ENCODE measurements at regions not wholly inside any gene's neighbourhood (a gene's known extent, or its start where the extent isn't known, plus 50 kb on each side); places are given as distances from the start of the nearest gene placed in this dataset.
A peak's percentile ranks its signal among the peaks of the same experiment; 100 is the strongest.
"Not testable (repeated sequence)": the region's sequence is repeated elsewhere in the genome, so short reads cannot be mapped to it uniquely, and the experiment has no call there.

- no peak for DNase-seq
Observed at GRCh38 chr1:29800120-29800519, 563.8 kb downstream of the PTPRU start.

DNA sequence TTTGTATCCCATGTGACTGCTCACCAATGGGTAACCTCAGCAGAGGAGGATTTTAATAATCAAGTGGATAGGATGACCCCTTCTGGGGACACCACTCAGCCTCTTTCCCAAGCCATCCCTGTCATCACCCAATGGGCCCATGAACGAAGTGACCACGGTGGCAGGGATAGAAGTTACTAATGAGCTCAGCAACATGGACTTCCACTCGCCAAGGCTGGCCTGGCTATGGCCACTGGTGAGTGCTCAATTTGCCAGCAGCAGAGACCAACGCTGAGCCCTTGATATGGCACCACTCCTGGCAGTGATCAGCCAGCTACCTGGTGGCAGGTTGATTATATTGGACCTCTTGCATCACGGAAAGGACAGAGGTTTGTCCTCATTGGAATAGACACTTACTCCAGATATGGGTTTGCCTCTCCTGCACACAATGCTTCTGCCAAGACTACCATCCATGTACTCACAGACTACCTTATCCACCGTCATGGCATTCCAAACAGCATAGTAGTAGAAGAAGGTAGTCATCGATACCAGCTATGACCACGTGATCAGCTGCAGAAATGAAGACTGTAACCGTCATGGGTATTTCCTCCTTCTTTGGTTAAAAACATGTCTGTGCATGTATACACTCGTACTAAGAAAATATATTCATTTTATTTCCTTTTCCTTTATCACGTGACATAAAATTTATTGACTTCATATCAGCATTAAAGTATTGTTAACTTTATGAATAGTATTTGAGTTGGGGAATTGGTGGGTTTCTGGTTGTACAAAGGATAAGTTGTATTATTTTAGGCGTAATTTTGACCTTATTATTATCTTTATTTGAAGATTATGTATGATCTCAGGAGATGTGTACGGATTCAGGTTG, 562.6 kb downstream of the PTPRU start:
- DNase-seq, result no peak

DNA sequence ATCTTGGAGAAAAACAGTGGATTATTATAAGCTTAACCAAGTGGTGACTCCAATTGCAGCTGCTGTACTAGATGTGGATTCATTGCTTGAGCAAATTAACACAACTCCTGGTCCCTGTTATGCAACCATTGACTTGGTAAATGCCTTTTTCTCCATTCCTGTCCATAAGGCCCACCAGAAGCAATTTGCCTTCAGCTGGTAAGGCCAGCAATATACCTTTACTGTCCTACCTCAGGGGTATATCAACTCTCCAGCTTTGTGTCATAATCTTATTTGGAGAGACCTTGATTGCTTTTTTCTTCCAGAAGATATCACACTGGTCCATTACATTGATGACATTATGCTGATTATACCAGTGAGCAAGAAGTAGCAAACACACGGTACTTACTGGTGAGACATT, 560.8 kb downstream of the PTPRU start:
- not testable (repeated sequence) for DNase-seq

GRCh38 chr1:29795965-29796364, 559.6 kb downstream of the PTPRU start:
- DNase-seq, result not testable (repeated sequence)

GRCh38 chr1:29793653-29794348, 557.5 kb downstream of the PTPRU start:
- no peak for DNase-seq

- peak; percentile 92 for DNase-seq
Observed at GRCh38 chr1:29793101-29793546, 556.8 kb downstream of the PTPRU start.

- DNase-seq, result no peak
Observed at GRCh38 chr1:29789910-29790247, 553.6 kb downstream of the PTPRU start.

DNA sequence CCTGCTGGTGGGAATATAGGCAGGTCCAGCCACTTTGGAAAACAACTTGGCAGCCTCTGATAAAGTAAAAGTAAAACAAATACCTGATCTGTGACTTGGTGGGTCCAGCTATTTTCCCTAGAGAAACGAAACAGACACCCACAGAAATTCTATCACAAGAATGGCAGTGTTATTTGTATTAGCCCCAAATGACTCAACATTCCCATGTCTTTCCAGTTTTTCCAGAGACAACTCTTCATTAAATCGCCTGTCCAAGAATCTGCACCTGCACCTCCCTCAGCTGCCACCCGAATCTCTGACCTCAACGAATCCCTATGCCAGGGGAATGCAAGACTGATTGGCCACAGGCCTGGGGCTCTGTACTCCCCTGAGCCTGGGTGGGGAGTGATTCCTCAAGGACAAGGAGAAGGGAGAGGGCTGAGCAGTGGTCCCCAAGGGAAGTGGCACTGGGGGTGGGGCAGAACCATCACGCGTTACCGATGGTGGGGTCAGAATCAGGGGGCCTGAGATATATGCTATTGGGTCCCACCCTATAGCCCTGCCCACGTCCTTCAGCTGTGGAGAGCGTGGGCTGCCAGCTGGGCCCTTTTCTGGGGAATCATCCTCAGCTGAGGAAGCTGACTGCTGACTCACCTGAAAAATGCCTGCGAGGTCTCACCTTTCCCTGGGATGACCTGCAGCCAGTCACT, 553.0 kb downstream of the PTPRU start:
- no peak for DNase-seq

DNA sequence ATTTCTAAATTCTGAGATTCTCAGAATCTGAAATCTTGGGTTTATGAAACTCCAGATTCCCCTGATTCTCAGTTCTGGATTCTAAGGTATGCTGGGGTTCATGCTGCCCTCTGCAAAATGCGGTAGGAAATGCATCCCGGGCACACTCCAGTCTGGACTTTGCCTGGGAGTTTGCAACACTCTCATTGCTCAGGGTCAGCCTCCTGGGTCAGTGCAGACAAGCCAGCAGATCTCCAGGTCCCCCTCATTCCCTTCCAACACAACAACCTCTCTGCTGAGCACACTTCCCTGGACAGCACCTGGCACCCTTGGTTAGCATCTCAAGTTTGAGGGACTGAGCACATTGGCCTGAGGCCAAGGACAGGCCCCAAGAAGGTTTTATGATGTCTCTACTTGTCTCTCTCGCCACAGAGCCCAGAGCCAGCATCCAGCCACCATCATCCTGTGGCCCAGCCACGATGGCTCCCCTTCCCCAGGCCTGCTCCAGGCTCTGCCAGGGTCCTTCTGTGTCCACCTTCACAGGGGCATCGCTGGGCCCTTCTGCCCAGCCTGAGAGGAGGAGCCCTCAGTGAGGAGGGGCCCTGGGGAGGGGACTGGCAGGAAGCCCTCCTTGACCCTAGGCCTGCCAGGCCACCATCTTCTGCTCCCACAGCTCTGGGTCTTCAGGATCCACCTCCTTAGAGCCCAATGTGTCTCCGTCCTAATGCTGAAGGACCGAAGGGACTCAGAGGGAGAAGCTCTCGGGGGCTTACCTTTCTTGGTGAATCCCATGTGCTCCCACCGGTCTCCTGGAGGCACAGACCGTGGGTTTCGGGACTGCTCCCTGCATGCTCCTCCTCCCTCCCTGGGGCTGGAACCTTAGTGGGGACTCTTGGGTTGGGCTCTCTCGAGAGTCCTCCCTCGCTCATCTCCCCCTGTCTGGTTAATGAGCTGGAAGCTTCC, 550.7 kb downstream of the PTPRU start:
- no peak for DNase-seq

DNA sequence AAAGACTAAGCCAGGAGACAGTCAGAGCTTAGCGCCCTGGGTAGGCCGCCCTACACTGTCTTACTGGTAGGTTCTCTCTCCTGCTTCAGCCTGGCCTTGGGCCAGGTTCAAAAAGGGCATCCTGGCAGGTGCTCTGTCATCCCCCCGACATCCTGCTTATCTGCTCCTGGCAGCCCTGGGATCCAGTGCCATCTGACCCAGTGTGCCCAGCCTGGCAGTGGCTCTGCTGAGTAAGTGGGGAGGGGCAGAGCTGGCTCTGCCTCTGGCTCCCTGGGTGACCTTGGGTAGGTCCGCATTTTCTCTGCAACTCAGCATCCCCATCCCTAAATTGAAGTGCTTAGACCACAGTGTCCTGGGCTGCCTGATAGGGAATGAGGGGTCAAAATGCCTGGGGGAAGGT, 549.9 kb downstream of the PTPRU start:
- DNase-seq, result no peak

DNA sequence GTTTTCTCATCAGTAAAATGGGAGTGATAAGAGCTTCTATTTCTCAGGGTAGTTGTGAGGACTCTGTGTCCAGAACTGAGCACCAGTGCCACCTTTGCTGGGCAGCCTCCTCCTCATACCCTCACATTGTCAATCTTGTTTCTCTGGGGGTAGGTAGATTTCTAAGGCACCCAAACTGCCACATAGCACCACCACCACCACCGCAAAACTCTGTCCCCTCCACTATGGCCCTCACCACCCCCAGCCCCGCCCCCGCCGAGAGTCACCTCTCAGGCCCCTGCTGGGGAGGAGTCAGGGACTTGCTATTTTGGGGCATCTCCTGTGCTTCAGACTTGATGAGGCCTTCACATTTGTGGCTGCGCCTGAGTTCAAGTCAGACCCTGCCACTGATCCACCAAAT, 549.2 kb downstream of the PTPRU start:
- DNase-seq, result no peak

- no peak for DNase-seq
Observed at GRCh38 chr1:29785137-29785527, 548.8 kb downstream of the PTPRU start.

DNA sequence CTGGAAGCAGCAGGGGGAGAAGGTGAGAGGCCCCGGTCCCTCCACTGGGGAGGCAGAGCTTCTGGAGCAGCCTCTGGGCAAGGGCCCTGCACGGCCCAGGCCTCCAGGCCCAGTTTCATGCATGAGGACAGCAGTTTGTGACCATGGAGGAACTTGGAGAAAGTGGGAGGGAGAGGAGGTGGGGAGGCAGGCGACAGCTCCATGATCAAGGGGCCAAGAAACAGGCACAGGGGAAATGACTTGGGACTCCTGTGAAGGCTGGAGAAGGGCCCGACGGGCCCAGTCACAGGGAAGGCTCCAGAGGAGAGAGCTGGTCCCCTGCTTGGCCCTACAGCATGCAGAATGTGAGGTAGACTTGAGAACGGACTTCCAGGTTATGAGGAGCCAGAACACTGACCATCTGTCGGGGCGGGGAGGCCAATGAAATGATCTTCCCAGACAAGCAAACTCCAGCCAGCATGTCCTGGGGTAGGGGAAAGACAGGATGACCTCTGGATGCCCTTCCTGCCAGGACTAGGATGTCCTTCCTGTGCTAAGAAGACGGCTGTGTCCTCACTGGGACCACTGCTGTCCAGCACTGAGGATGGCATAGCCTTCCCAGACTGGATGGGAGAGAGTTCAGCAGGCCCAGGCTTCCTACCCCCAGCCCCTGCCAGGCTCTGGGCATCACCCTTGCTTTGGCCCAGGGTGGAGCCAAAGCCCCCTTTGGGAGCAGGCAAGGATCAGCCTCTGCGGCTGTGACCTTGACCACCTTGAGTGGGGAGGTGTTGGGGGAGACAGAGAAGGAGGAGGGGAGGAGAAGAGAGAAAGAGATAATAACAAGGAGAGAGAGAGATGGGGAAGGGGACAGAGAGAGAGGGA, 548.2 kb downstream of the PTPRU start:
- no peak for DNase-seq

DNA sequence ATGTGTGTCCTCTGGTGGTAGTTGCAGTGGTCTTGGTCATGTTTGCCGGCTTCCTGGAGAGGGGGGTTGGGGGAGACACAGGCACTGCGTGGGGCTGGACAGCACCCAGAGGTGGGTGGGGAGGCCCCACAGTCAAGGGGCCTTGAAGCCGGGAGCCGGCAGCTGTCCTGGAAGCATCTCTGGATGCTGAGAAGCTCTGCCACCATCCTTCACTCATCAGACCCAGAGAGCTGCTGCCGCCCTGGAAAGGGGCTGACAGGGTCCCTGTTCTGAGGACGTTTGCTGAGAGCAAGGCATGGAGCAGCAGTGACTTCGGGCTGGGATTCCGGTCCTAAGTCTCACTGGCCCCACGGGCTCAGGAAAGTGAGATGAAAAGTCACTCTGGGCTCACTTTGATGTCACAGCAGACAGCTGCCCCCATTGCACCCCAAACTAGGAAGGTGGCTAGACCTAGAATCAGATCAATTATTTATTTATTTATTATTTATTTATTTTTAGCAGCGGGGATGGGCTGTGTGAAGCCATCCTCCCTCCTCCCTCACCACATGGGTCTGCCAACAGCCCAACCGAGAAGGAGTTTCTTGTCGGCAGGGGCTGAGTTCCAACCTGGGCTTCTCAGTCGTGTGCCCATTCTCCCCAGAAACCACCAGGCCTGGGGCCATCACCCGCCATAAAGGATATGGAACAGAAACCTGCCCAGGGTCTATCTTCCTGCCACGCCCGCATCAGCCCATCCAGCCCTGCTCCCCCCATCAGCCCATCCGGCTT, 547.4 kb downstream of the PTPRU start:
- no peak for DNase-seq

DNA sequence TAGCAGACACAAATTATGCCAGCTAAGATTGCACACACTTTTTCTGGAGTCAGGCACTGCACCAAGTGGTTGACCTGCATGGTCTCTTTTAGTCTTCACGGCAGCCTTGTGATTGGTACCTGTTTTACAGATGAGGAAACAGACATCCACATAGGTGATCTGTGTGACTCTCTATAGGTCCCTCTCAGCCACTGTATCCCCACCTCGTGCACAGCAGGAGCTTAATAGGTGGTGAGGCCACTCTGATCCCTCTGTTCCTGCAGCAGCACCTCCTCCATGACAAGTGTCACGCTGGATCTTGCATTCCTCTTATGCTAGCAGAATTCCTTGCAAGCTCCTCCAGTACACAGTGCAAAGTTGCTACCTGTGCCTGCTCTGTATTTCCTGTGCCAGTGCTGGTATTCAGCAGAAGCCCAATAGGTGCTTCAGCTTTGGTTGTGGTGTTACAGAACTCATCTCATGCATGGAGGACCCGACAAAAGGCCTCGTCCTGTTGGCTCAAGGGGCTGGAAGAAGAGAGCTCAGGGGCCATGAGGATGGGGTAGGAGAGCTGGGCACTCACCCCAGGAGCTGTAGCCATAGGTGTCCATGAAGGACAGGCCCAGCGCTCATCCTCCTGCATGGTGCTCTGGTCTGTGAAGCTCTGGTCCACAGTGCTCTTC, 546.7 kb downstream of the PTPRU start:
- DNase-seq, result no peak

DNA sequence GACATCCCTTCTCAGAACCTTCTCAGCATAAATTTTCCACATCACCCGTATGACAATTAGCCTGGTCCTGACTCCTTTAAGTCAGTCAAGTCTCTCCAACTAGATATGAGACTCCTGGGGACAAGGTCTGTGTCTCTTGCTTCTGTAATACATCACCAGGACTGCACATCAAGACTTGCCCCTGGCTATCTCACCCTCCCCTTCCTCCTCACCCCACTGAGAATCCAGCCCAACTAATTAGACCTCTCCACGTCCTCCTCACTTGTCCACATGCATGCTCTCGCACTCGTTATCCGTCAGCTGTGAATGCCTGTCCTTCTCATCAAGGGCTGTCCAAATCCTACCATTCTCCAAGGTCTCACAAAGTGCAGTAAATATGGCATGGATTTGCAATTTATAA, 542.8 kb downstream of the PTPRU start:
- no peak for DNase-seq

DNA sequence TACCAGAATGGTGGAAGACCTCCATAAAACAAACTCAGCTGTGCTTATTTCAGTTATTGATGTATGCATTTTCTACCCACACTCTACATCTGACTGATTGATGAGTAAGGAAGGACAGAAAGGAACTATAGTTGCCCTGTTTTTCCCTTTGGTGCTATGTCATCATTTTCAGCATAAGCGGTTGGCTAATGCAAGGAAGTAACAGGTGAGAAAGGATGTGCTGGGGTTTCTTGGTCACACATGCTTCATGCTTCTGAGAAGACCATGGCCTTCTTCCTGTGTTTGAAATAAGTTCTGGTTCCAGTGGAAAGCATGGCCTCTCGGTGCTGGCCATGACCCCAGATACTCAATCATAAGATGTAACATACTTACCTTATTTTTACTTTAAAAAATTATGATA, 541.2 kb downstream of the PTPRU start:
- DNase-seq, result no peak

GRCh38 chr1:29774355-29774754, 538.0 kb downstream of the PTPRU start:
- no peak for DNase-seq

GRCh38 chr1:29772584-29773100, 536.3 kb downstream of the PTPRU start:
- DNase-seq, result no peak

Measured in DMS153 (cell line).